ENCODE measurements at regions not wholly inside any gene's neighbourhood (a gene's known extent, or its start where the extent isn't known, plus 50 kb on each side); places are given as distances from the start of the nearest gene placed in this dataset.

DNA sequence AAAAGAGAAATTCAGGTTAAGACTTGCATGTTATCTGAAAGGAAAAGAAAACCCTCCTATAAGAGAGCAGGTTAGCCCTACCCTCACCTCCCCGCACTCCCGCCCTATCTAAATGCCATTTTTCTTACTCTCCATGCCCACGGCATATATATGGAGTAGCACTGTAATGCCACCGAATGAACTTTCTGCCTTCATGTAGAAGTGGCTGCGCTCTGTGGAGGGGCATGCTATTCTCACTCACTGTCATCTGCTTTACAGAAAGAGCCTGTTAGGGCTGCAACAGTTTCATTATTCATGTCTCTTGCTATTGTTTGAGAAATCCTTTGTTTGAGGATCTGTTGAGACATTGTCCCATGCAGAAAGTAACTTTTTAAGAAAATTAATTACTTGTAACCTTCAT, 1190.6 kb downstream of the SORCS1 start:
- Mint-ChIP-seq H3K27ac (no peak overlapping the region), H3K4me1 (no peaks in the 10 kb centered on the region), H3K9me3 (ENCODE audit: insufficient read depth) (no peaks in the 10 kb centered on the region), H3K27me3 (no peaks in the 10 kb centered on the region), H3K4me3 (no peak overlapping the region)
- no peak for TF ChIP-seq EZH2 (IDR thresholded peaks at IDR 0.05; ENCODE audit: borderline replicate concordance, insufficient read depth, low read depth, low read length, poor library complexity, severe bottlenecking)
- TF ChIP-seq, protein P1, sequence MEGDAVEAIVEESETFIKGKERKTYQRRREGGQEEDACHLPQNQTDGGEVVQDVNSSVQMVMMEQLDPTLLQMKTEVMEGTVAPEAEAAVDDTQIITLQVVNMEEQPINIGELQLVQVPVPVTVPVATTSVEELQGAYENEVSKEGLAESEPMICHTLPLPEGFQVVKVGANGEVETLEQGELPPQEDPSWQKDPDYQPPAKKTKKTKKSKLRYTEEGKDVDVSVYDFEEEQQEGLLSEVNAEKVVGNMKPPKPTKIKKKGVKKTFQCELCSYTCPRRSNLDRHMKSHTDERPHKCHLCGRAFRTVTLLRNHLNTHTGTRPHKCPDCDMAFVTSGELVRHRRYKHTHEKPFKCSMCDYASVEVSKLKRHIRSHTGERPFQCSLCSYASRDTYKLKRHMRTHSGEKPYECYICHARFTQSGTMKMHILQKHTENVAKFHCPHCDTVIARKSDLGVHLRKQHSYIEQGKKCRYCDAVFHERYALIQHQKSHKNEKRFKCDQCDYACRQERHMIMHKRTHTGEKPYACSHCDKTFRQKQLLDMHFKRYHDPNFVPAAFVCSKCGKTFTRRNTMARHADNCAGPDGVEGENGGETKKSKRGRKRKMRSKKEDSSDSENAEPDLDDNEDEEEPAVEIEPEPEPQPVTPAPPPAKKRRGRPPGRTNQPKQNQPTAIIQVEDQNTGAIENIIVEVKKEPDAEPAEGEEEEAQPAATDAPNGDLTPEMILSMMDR (IDR thresholded peaks at IDR 0.05), result no peak
- no peaks in the 10 kb centered on the region for H4K20me1 ChIP-seq (ENCODE audit: control insufficient read depth, insufficient read depth, low read length, poor library complexity, severe bottlenecking)
- H3K4me3 ChIP-seq (ENCODE audit: control extremely low read depth in 1 of 5, extremely low read depth in 1 of 5, insufficient read depth in 1 of 5, low read depth in 2 of 5, low read length in 4 of 5), result no peak overlapping the region
- no peaks in the 10 kb centered on the region for H3K27me3 ChIP-seq (replicated peaks in 1 of 4; ENCODE audit: control extremely low read depth in 1 of 4, control insufficient read depth in 3 of 4, insufficient read depth in 4 of 4, low read length in 3 of 4)
- H3K36me3 ChIP-seq (replicated peaks in 1 of 2; ENCODE audit: control extremely low read depth in 1 of 2, control insufficient read depth in 1 of 2, extremely low read depth in 1 of 2, insufficient read depth in 2 of 2, low read length in 1 of 2), result no peaks in the 10 kb centered on the region
- intact Hi-C loops (cut with micrococcal nuclease), result no loop called here
- ChIA-PET CTCF (no interaction called here), POLR2A (no interaction called here)
- no peak overlapping the region for H3K4me2 ChIP-seq (replicated peaks; ENCODE audit: low read depth, low read length, poor library complexity, severe bottlenecking)
- ATAC-seq (ENCODE audit: low read depth), result no peak
- H2AFZ ChIP-seq (ENCODE audit: insufficient read depth, low read depth, low read length, poor library complexity, severe bottlenecking), result no peak overlapping the region
- H3K9ac ChIP-seq (ENCODE audit: low read length), result no peak overlapping the region
- WGBS (ENCODE audit: insufficient coverage), result no CpG with 5 or more reads among the region's 5 CpGs
- H3K79me2 ChIP-seq (ENCODE audit: control insufficient read depth, insufficient read depth, low read length), result no peaks in the 10 kb centered on the region
- H3K9me3 ChIP-seq (ENCODE audit: control extremely low read depth in 1 of 3, control insufficient read depth in 2 of 3, insufficient read depth in 1 of 3, low read length in 2 of 3), result no peaks in the 10 kb centered on the region
- H3K27ac ChIP-seq (ENCODE audit: low read length in 2 of 2), result no peak overlapping the region
- no peaks in the 10 kb centered on the region for H3K4me1 ChIP-seq (ENCODE audit: control insufficient read depth in 2 of 2, insufficient read depth in 2 of 2, low read length in 2 of 2)
- DNase-seq, result no peak

DNA sequence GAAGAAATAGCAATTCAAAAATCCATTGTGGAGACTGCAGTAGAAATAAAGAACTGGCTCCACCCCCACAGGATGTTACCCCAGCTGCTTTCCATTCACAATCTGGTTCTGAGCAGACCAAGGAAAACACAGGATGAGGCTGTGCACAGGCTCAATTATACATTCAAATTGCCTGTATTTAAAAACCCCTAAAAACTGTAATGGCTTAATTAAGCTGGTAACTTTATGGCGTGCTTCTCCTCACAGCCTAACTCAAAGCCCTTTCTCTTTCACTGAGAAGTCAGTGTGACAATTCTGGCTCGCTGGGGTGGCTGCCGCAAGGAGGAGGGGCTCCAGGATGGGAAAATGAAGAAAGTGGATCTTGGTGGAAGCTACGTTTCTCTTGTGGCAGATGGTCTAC, 1191.1 kb downstream of the SORCS1 start:
- H3K9me3 ChIP-seq (ENCODE audit: control extremely low read depth in 1 of 3, control insufficient read depth in 2 of 3, insufficient read depth in 1 of 3, low read length in 2 of 3), result no peaks in the 10 kb centered on the region
- no peaks in the 10 kb centered on the region for H3K4me1 ChIP-seq (ENCODE audit: control insufficient read depth in 2 of 2, insufficient read depth in 2 of 2, low read length in 2 of 2)
- H3K27ac Mint-ChIP-seq, result no peak overlapping the region
- no peaks in the 10 kb centered on the region for H3K27me3 Mint-ChIP-seq
- DNase-seq (no peak), ATAC-seq (ENCODE audit: low read depth) (no peak)
- H3K4me2 ChIP-seq (replicated peaks; ENCODE audit: low read depth, low read length, poor library complexity, severe bottlenecking), result no peak overlapping the region
- 60% methylated on average over 1 of the region's 4 CpGs for whole genome bisulfite sequencing (ENCODE audit: insufficient coverage)
- intact Hi-C loops (cut with micrococcal nuclease), result no loop called here
- TF ChIP-seq EZH2 (IDR thresholded peaks at IDR 0.05; ENCODE audit: borderline replicate concordance, insufficient read depth, low read depth, low read length, poor library complexity, severe bottlenecking), result no peak
- TF ChIP-seq, protein P1 (IDR thresholded peaks at IDR 0.05), result no peak
- no peak overlapping the region for H3K27ac ChIP-seq (ENCODE audit: low read length in 2 of 2)
- H3K79me2 ChIP-seq (ENCODE audit: control insufficient read depth, insufficient read depth, low read length), result no peaks in the 10 kb centered on the region
- H3K4me1 Mint-ChIP-seq, result no peaks in the 10 kb centered on the region
- H3K27me3 ChIP-seq (replicated peaks in 1 of 4; ENCODE audit: control extremely low read depth in 1 of 4, control insufficient read depth in 3 of 4, insufficient read depth in 4 of 4, low read length in 3 of 4), result no peaks in the 10 kb centered on the region
- H3K36me3 ChIP-seq (replicated peaks in 1 of 2; ENCODE audit: control extremely low read depth in 1 of 2, control insufficient read depth in 1 of 2, extremely low read depth in 1 of 2, insufficient read depth in 2 of 2, low read length in 1 of 2), result no peaks in the 10 kb centered on the region
- no peaks in the 10 kb centered on the region for H3K9me3 Mint-ChIP-seq (ENCODE audit: insufficient read depth)
- CTCF ChIA-PET, result no interaction called here
- H2AFZ ChIP-seq (ENCODE audit: insufficient read depth, low read depth, low read length, poor library complexity, severe bottlenecking), result no peak overlapping the region
- POLR2A ChIA-PET, result no interaction called here
- H3K4me3 ChIP-seq (ENCODE audit: control extremely low read depth in 1 of 5, extremely low read depth in 1 of 5, insufficient read depth in 1 of 5, low read depth in 2 of 5, low read length in 4 of 5), result no peak overlapping the region
- H3K9ac ChIP-seq (ENCODE audit: low read length), result no peak overlapping the region
- H3K4me3 Mint-ChIP-seq, result no peak overlapping the region
- H4K20me1 ChIP-seq (ENCODE audit: control insufficient read depth, insufficient read depth, low read length, poor library complexity, severe bottlenecking), result no peaks in the 10 kb centered on the region

Measured in B cell (primary cell).